ENCODE measurements at regions not wholly inside any gene's neighbourhood (a gene's known extent, or its start where the extent isn't known, plus 50 kb on each side); places are given as distances from the start of the nearest gene placed in this dataset.
"Not testable (repeated sequence)": the region's sequence is repeated elsewhere in the genome, so short reads cannot be mapped to it uniquely, and the experiment has no call there.

- no peak overlapping the region for H3K27ac Mint-ChIP-seq (ENCODE audit: low read depth, unreplicated experiment)
- no TSS peak for BruUV-seq (replicated peaks)
- no peak for DNase-seq (ENCODE audit: unreplicated experiment)
- H3K4me3 Mint-ChIP-seq (ENCODE audit: unreplicated experiment) = no peak overlapping the region
- intact Hi-C loops (cut with micrococcal nuclease) = no loop called here
- no peak for TF ChIP-seq CTCF (IDR thresholded peaks at IDR 0.05; ENCODE audit: unreplicated experiment)
- no peaks in the 10 kb centered on the region for H3K27me3 Mint-ChIP-seq (ENCODE audit: insufficient read depth, unreplicated experiment)
- ChIA-PET POLR2A (interaction anchor here (0.9 kb wide), 1 partner anchor 198 kb away, joined by 3 read pairs; no protein-coding TSS in a partner anchor), CTCF (interaction anchor here (0.7 to 0.9 kb wide), 2 partner anchors 24 to 101 kb away, joined by 3 read pairs; no protein-coding TSS in a partner anchor)
- H3K9me3 Mint-ChIP-seq (ENCODE audit: unreplicated experiment) = no peaks in the 10 kb centered on the region
- no peaks in the 10 kb centered on the region for H3K4me1 Mint-ChIP-seq (ENCODE audit: insufficient read depth, unreplicated experiment)
- H3K36me3 Mint-ChIP-seq (ENCODE audit: insufficient read depth, unreplicated experiment) = no peaks in the 10 kb centered on the region
Measured at GRCh38 chr5:116861097-116861496, 286.5 kb upstream of the SEMA6A start.

GRCh38 chr5:116859666-116860320, 285.2 kb upstream of the SEMA6A start:
- TF ChIP-seq CTCF (IDR thresholded peaks at IDR 0.05; ENCODE audit: unreplicated experiment) = no peak
- ChIA-PET POLR2A (no interaction called here), CTCF (no interaction called here)
- Mint-ChIP-seq H3K27me3 (ENCODE audit: insufficient read depth, unreplicated experiment) (no peaks in the 10 kb centered on the region), H3K27ac (ENCODE audit: low read depth, unreplicated experiment) (no peak overlapping the region), H3K36me3 (ENCODE audit: insufficient read depth, unreplicated experiment) (no peaks in the 10 kb centered on the region), H3K4me3 (ENCODE audit: unreplicated experiment) (no peak overlapping the region), H3K9me3 (ENCODE audit: unreplicated experiment) (no peaks in the 10 kb centered on the region), H3K4me1 (ENCODE audit: insufficient read depth, unreplicated experiment) (no peaks in the 10 kb centered on the region)
- BruUV-seq (replicated peaks) = no TSS peak
- DNase-seq (ENCODE audit: unreplicated experiment) = peak; percentile 35
- intact Hi-C loops (cut with micrococcal nuclease) = no loop called here

- BruUV-seq (replicated peaks) = no TSS peak
- no peaks in the 10 kb centered on the region for H3K27me3 Mint-ChIP-seq (ENCODE audit: insufficient read depth, unreplicated experiment)
- CTCF ChIA-PET = no interaction called here
- intact Hi-C loops (cut with micrococcal nuclease) = no loop called here
- no peaks in the 10 kb centered on the region for H3K4me1 Mint-ChIP-seq (ENCODE audit: insufficient read depth, unreplicated experiment)
- no peak overlapping the region for H3K4me3 Mint-ChIP-seq (ENCODE audit: unreplicated experiment)
- no peak overlapping the region for H3K27ac Mint-ChIP-seq (ENCODE audit: low read depth, unreplicated experiment)
- no peak for DNase-seq (ENCODE audit: unreplicated experiment)
- POLR2A ChIA-PET = no interaction called here
- H3K9me3 Mint-ChIP-seq (ENCODE audit: unreplicated experiment) = no peaks in the 10 kb centered on the region
- no peak for TF ChIP-seq CTCF (IDR thresholded peaks at IDR 0.05; ENCODE audit: unreplicated experiment)
- H3K36me3 Mint-ChIP-seq (ENCODE audit: insufficient read depth, unreplicated experiment) = no peaks in the 10 kb centered on the region
Measured at GRCh38 chr5:116858705-116859333, 284.2 kb upstream of the SEMA6A start.

DNA sequence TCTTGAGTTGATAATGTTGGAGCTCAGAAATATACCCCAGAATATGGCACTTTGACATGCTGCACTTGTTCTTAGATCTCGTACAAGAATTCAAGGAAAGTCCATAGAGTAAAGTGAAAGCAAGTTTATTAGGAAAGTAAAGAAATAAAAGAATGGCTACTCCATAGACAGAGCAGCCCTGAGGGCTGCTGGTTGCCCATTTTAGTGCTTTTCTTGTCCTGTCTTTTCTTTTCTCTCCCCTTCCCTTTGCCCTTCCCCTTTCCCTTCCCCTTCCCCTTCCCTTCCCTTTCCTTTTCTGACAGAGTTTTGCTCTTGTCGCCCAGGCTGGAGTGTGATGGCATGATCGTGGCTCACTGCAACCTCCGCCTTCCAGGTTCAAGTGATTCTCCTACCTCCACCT, 283.4 kb upstream of the SEMA6A start:
- intact Hi-C loops (cut with micrococcal nuclease); H3K36me3 Mint-ChIP-seq (ENCODE audit: insufficient read depth, unreplicated experiment); H3K4me3 Mint-ChIP-seq (ENCODE audit: unreplicated experiment); CTCF ChIA-PET; H3K4me1 Mint-ChIP-seq (ENCODE audit: insufficient read depth, unreplicated experiment); BruUV-seq (replicated peaks); H3K27me3 Mint-ChIP-seq (ENCODE audit: insufficient read depth, unreplicated experiment); H3K27ac Mint-ChIP-seq (ENCODE audit: low read depth, unreplicated experiment); POLR2A ChIA-PET; H3K9me3 Mint-ChIP-seq (ENCODE audit: unreplicated experiment); DNase-seq (ENCODE audit: unreplicated experiment): not testable (repeated sequence)
